HG03095 (cell line): ENCODE measurements at regions not wholly inside any gene's neighbourhood (a gene's known extent, or its start where the extent isn't known, plus 50 kb on each side); places are given as distances from the start of the nearest gene placed in this dataset.
"Not testable (repeated sequence)": the region's sequence is repeated elsewhere in the genome, so short reads cannot be mapped to it uniquely, and the experiment has no call there.

Source experiments
- ATAC-seq: cut with Tn5 transposase; IDR thresholded peaks from one replicate; pipeline ENCODE4 v1.9.1; 2021; ENCODE audit warnings: moderate library complexity; ENCODE audit not compliant: unreplicated experiment

DNA sequence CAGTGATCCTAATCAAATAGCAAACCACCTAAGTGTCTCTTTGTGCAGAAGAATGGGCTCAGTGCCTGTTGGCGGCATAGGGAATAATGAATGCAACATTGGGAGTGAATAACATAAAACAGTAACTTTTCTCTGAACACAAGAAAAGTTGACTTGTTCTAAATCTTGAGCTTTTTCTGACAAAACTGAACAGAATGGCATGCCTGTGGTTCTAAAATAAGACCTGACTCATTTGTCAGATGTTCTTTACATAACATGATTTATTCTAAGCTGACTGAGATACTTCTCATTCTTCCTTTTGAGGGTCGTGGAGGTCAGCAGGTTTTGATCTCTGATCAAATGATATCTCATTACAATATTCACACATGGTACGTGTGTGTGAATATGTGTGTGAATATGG is 165.4 kb upstream of the WDR1 start:
- no peak for ATAC-seq

- no peak for ATAC-seq
These were observed 162.7 kb upstream of the WDR1 start for GRCh38 chr4:10279261-10279660.

DNA sequence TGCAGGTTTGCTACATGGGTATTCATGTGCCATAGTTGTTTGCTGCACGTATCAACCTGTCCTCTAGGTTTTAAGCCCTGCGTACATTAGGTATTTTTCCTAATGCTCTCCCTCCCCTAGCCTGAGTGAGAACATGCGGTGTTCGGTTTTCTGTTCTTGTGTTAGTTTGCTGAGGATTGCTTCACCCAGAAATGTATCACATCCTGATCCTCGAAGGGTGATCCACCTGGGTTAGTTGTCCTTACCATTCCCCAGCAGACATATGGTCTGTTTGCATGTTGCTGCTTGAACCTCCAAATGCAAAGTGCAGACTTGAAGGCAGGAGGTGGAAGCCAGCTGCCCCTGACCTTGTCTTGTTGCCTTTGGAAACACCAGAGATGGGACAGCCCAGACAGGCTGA is 161.5 kb upstream of the WDR1 start:
- ATAC-seq, result no peak

DNA sequence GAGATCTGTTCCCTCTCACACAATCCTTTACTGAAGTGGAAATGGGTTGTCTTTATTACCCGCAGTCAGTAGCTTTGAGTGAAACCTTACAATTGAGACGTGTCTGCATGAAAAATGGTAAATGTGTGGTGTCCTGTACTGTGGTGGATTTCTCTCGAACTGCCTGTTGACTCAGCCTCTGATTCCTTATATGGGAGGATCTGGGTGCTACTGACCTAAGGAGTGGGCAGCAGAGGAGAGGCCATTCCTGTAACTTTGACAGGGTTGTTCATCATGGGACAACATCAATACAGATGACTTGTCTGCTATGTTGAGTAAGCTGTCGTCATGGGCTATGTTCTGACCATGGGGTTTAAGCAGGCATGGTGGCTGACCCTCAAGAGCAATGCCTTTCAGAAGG is 159.6 kb upstream of the WDR1 start:
- no peak for ATAC-seq

DNA sequence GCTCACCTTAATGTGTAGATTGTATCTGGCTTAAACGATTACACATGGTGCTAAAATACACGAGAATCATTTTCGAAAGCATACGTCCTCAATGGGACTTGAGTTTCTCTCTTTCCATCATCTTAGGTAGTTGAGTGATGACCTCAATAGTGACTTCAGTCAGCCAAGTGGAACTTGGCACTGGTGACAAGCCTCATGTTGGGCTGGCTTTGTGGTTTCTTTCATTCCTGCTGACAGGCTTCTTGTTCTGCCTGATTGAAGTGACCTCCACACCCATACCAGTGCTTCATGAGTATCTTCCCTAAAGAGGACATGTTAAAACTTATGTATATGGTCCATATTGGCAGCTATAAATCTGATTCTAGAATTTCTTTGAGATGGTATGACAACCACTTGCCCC is 159.1 kb upstream of the WDR1 start:
- ATAC-seq, result no peak

- no peak for ATAC-seq
These were observed 156.4 kb upstream of the WDR1 start for GRCh38 chr4:10273030-10273429.

- no peak for ATAC-seq
These were observed 155.9 kb upstream of the WDR1 start for GRCh38 chr4:10272511-10272910.

DNA sequence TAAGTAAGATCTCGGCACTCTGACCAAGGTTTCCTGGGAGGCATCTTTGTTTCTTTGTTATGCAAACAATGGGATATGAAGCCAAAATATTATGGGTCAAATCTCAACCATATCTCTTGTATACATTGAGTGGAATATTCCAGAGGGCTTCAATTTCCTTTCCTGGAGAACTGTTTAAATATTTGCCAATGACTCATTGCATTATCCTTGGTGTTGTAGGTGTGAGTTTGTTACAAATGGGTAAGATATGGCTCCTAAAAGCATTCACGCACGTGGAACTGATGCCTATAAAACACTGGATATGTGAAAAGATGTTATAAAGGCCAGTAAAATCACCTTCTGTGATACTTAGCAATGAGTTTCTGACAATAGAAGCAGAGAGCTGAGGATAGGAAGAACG is 150.5 kb upstream of the WDR1 start:
- ATAC-seq, result no peak

DNA sequence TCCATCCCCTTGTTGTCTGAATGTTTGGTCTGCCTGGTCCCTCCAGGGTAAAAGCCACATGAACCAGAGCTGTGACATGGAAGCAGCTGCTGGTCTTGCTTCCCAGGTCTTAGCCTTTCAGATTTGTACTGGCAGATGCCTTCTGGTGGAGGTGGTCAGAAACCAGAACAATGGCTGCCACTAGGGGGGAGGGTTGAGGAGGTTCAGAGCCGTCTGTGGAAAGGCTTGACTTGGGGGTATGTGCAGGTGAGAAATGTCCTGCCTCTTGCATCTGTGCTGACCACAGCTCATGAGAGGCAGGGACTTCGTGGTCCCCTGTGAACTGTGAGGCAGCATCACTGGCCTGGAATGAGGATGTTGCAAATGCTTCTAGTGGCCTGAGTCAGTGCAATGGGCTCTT is 144.2 kb upstream of the WDR1 start:
- no peak for ATAC-seq

DNA sequence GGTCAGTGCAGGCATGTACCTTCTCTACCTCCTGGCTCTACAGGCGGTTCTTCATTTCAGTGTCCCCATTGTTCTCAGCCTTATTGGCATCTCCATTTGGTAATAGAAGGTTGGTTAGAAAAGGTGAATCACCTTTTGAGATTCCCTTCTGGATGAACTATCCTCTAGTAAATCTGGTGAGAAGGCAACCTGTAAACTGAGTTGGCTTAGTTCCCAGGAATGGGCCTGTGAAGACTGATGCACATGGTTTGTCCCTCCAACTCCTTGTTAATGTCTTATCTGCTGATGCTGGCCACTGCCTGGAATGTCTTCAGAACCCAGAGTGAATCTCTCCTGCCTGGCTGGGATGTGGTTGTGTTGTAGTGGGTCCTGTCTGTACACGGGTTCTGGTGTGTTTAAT is 143.4 kb upstream of the WDR1 start:
- no peak for ATAC-seq

- no peak for ATAC-seq
These were observed 139.6 kb upstream of the WDR1 start for GRCh38 chr4:10256203-10256602.

- ATAC-seq, result no peak
These were observed 137.2 kb upstream of the WDR1 start for GRCh38 chr4:10253765-10254164.

DNA sequence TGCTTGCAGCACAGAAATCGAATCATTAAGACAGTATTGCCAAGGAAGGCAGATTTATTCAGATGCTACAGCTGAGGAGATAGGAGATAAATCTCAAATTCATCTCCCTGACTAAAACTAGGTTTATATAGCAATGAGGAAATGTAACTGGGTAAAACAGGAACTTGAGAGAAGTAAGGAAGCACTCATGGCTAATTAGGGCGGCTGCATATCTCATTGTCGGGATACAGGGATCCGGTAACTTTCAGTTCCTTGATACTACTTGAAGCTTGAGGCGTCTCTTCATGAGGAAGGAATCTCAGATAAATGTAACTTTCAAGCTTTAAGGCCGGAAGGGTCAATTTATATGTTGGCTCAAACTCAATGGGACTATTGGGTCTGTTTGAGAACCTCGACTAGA is 129.2 kb upstream of the WDR1 start:
- ATAC-seq, result no peak

DNA sequence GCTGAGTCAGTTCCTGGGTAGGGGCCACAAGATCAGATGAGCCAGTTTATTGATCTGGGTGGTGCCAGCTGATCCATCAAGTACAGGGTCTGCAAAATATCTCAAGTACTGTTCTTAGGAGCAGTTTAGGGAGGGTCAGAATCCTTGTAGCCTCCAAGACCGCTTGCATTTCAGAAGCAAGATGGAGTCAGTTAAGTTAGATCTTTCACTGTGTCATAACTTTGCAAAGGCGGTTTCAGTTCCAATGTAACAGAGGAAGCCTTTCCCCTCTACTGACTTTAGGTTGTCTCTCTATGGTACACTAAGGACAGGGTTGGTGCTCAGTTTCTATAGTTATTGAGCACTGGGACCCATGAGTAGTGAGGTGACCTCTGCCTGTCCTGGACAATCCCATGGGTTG is 127.3 kb upstream of the WDR1 start:
- no peak for ATAC-seq

- ATAC-seq, result no peak
These were observed 124.1 kb upstream of the WDR1 start for GRCh38 chr4:10240691-10241090.

GRCh38 chr4:10239982-10240654 is 123.5 kb upstream of the WDR1 start:
- ATAC-seq, result no peak

DNA sequence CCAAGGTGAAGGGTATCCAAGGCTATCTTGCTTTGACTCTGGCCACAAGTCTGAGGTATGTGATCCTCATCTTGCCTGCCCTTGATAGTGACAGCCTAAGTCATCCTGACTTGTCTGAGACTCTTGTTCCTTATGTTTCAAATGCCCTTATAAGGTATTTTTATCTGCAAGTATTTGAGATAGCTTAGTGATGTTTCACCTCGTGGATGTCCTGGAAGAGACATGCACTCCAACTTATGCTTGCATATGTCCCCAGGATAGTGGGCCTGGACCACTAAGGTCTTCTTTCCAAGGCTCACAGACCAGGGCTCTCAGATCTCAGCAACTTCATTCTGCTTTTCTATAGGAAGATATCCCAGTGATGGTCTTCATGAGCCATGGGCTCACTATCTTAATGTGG is 120.5 kb upstream of the WDR1 start:
- no peak for ATAC-seq

GRCh38 chr4:10232114-10232513 is 115.5 kb upstream of the WDR1 start:
- no peak for ATAC-seq

GRCh38 chr4:10226756-10227155 is 110.2 kb upstream of the WDR1 start:
- no peak for ATAC-seq

DNA sequence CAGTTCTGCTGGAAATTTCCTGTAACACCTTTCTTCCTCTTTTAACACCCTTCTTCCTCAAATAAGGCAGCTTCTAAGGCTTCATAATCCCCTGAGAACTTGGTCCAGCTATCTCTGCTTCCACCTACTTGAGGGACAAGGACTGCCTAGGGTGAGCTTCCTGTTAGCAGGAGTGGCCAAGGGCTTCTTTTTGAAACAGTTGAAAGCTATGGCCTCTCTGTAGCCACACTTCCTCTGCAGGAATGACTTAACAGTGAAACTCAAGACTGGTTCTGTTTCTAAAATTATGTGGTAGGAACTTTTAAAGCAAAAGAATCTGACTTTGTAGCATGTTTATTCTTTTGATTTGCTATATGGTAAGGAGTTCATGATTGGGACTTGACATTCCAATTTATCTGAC is 108.5 kb upstream of the WDR1 start:
- ATAC-seq, result no peak

DNA sequence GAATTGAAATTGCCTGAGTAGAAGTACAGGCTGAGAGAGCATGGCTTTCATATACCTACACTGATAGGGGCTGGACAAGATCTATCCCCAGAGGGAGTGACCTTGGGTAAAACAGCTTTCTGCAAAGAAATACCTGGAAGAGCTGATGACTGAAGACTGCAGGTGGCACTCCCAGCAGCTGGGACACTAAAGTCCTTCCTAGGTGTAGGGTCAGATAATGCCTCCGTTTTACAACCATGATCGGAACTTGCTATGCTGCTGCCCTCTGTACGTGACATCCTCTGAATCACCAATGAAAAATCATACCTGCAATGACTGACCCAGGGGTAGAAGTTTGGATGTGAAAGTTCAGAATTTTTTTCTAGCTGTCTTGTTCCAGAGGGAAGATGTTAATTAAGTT is 107.2 kb upstream of the WDR1 start:
- ATAC-seq, result no peak

DNA sequence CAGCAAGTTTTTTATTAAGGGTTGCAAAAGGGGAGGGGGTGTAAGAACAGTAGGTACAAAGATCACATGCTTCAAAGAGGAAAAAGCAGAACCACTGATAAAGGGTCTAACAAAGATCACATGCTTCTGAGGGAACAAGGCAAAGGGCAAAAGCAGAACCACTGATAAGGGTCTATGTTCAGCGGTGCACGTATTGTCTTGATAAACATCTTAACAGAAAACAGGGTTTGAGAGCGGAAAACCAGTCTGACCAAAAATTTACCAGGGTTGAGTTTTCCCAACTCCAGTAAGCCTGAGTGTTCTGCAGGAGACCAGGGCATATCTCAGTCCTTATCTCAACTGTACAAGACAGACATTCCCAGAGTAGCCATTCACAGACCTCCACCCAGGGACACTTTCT is 96.9 kb upstream of the WDR1 start:
- not testable (repeated sequence) for ATAC-seq

- ATAC-seq, result no peak
These were observed 96.3 kb upstream of the WDR1 start for GRCh38 chr4:10212901-10213300.

DNA sequence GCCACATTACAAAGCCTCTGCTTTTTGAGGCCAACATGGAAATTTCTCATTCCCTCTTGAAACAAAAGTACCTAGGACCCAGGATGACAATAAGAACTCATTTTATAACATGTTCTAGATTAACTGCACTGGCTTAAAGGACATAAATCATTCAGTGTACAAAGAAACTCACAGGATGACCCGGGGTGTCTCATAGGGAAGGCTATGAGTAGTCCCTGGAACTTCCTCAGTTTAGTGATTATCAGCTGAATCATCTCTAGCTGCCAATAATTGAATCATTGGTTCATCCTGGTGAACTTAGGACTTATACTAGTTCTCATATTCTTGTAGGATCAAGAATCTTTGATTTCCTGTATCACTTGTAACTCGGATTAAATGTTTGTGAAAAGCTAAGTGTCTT is 95.8 kb upstream of the WDR1 start:
- ATAC-seq, result no peak
